Spleen (tissue), 11 donors: ENCODE measurements at regions not wholly inside any gene's neighbourhood (a gene's known extent, or its start where the extent isn't known, plus 50 kb on each side); places are given as distances from the start of the nearest gene placed in this dataset.

Source experiments
- DNase-seq: peaks from one replicate; pipeline ENCODE4 v3.0.0-alpha.2; 2020
- H3K27ac ChIP-seq, 8 donors: fragments of 200-600 bp; sonication (generic) in 7 of 8; 1 replicate in 4 of 8; 2 replicates in 4 of 8; pipeline versions ENCODE4 v1.5.0 to v1.8.0; 2016 to 2021; ENCODE audit warnings: inconsistent platforms in 4 of 8, mild to moderate bottlenecking in 4 of 8, moderate library complexity in 1 of 8
- H3K27me3 ChIP-seq, 7 donors: fragments of 200-600 bp; sonication (generic) in 6 of 7; replicated peaks in 1 of 7; 1 replicate in 4 of 7; 2 replicates in 3 of 7; pipeline versions ENCODE4 v1.5.0 to v1.8.0; 2016 to 2021; ENCODE audit warnings: inconsistent platforms in 3 of 7, mild to moderate bottlenecking in 1 of 7
- H3K36me3 ChIP-seq, 6 donors: fragments of 200-600 bp; sonication (generic) in 5 of 6; 1 replicate in 4 of 6; 2 replicates in 2 of 6; pipeline versions ENCODE4 v1.5.0 to v1.8.0; 2016 to 2021; ENCODE audit warnings: inconsistent platforms in 2 of 6
- H3K4me1 ChIP-seq, 6 donors: fragments of 200-600 bp; sonication (generic) in 5 of 6; 1 replicate in 3 of 6; 2 replicates in 3 of 6; pipeline versions ENCODE4 v1.5.0 to v1.8.0; 2016 to 2021; ENCODE audit warnings: inconsistent platforms in 3 of 6
- H3K4me3 ChIP-seq, 8 donors: fragments of 200-600 bp; sonication (generic) in 7 of 8; 1 replicate in 4 of 8; 2 replicates in 4 of 8; pipeline versions ENCODE4 v1.5.0 to v1.8.0; 2016 to 2021; ENCODE audit warnings: inconsistent platforms in 4 of 8, mild to moderate bottlenecking in 4 of 8, moderate library complexity in 2 of 8
- H3K9me3 ChIP-seq, 8 donors: fragments of 200-600 bp; sonication (generic) in 7 of 8; 1 replicate in 4 of 8; 2 replicates in 4 of 8; pipeline versions ENCODE4 v1.5.0 to v1.8.0; 2016 to 2021; ENCODE audit warnings: inconsistent platforms in 4 of 8
- POLR2A ChIP-seq, 3 donors: fragments of 450-650 bp; IDR thresholded peaks; one replicate each; pipeline ENCODE4 v1.5.1; 2017; ENCODE audit warnings: antibody characterized with exemption in 3 of 3, mild to moderate bottlenecking in 1 of 3
- POLR2AphosphoS5 ChIP-seq, 3 donors: sonication (generic); formaldehyde crosslinking; IDR thresholded peaks; one replicate each; pipeline ENCODE4 v1.5.1; 2017; ENCODE audit warnings: antibody characterized with exemption in 3 of 3
- WGBS, 5 donors: extraction: QIAGEN DNeasy Blood & Tissue Kit in 3 of 5; methylation state at CpG; one replicate each; pipeline versions ENCODE4 v1.1.5 to v1.1.7; 2013 to 2018; 5-methylcytosine and 5-hydroxymethylcytosine counted together
- intact Hi-C: fragments of 100-400 bp; cut with DNase I; formaldehyde crosslinking; loops from one replicate; pipeline ENCODE4 v1.15.0; 2023; ENCODE audit warnings: low total_unique reads
- TF ChIP-seq, protein P1 (sequence below), 11 experiments: fragments of 200-600 bp in 7 of 11; fragments of 450-650 bp in 4 of 11; sonication (generic) in 4 of 11; IDR thresholded peaks in 8 of 11; conservative IDR thresholded peaks in 3 of 11; 1 replicate in 7 of 11; 2 replicates in 4 of 11; pipeline versions ENCODE4 v1.4.0 to v1.8.0; 2016 to 2021; ENCODE audit warnings: antibody characterized with exemption in 11 of 11, inconsistent platforms in 4 of 11, mild to moderate bottlenecking in 1 of 11
- donor health status: healthy with polysubstance abuse.
- donor health status: DM: no; HTN: no; CAD: no; lungs with moderate emphysema.
- donor health status: DM: no; HTN: no; CAD: no.
- donor health status: Bipolar disorder and iron deficiency.
- donor health status: healthy.
- donor health status: DM: no; HTN: no; CAD: no.
- donor health status: DM: yes; HTN: yes; CAD: no.

DNA sequence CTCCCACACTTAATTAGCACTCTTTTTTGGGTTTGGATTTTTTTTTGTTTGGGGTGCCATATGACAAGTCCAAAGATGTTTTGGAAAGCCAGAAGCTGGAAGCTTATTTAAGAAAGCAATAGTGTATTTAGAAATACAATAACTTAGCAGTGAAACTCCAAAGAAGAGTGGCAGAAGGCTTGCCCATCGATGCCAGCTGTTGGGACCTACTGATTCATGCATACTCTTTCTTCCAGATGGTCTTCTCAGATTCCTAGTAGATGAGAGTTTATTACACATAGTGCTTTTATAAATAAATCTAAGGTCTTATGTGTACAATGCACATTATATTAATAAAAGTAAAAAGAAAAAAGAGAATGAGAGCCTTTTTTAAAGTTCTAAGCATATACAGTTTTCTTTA lies 374.6 kb downstream of the OSTF1 start:
- intact Hi-C loops, result no loop called here
- DNase-seq, result no peak
- no peaks in the 10 kb centered on the region for H3K4me1 ChIP-seq
- H3K36me3 ChIP-seq, result no peaks in the 10 kb centered on the region
- H3K27me3 ChIP-seq, result no peaks in the 10 kb centered on the region
- WGBS, 5 donors, result 55 to 83% (median 78%) methylated on average over 1 of the region's 1 CpG
- no peak overlapping the region for H3K27ac ChIP-seq
- no peaks in the 10 kb centered on the region for H3K9me3 ChIP-seq
- no peak for TF ChIP-seq POLR2AphosphoS5 (IDR thresholded peaks at IDR 0.05)
- H3K4me3 ChIP-seq, result no peak overlapping the region

DNA sequence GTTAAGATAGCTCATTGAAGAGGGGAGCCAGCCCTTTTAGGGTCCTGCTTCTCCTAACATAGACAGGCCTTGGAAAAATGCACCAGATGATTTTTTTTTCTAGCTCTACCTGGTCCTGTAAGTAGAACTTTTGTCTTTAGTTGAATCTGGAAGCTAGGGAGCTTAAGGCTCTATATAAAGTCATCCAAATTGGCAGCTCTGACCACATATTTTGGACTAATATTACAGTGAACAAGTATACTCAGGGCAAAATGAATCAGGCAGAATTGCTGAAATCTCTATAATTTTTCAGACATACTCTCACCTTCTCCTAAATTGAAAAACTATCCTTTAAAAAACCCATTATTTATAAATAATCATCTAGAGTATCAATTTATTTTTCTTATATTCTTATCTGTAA lies 375.6 kb downstream of the OSTF1 start:
- no peaks in the 10 kb centered on the region for H3K27me3 ChIP-seq
- H3K9me3 ChIP-seq, result no peaks in the 10 kb centered on the region
- H3K27ac ChIP-seq, result no peak overlapping the region
- intact Hi-C loops, result no loop called here
- no peaks in the 10 kb centered on the region for H3K36me3 ChIP-seq
- TF ChIP-seq POLR2A (IDR thresholded peaks at IDR 0.05), result no peak
- TF ChIP-seq, protein P1, sequence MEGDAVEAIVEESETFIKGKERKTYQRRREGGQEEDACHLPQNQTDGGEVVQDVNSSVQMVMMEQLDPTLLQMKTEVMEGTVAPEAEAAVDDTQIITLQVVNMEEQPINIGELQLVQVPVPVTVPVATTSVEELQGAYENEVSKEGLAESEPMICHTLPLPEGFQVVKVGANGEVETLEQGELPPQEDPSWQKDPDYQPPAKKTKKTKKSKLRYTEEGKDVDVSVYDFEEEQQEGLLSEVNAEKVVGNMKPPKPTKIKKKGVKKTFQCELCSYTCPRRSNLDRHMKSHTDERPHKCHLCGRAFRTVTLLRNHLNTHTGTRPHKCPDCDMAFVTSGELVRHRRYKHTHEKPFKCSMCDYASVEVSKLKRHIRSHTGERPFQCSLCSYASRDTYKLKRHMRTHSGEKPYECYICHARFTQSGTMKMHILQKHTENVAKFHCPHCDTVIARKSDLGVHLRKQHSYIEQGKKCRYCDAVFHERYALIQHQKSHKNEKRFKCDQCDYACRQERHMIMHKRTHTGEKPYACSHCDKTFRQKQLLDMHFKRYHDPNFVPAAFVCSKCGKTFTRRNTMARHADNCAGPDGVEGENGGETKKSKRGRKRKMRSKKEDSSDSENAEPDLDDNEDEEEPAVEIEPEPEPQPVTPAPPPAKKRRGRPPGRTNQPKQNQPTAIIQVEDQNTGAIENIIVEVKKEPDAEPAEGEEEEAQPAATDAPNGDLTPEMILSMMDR (IDR thresholded peaks at IDR 0.05 in 8 of 11, conservative IDR thresholded peaks at IDR 0.05 in 3 of 11), result no peak
- no peak for TF ChIP-seq POLR2AphosphoS5 (IDR thresholded peaks at IDR 0.05)
- H3K4me1 ChIP-seq, result no peaks in the 10 kb centered on the region
- no peak for DNase-seq
- H3K4me3 ChIP-seq, result no peak overlapping the region

DNA sequence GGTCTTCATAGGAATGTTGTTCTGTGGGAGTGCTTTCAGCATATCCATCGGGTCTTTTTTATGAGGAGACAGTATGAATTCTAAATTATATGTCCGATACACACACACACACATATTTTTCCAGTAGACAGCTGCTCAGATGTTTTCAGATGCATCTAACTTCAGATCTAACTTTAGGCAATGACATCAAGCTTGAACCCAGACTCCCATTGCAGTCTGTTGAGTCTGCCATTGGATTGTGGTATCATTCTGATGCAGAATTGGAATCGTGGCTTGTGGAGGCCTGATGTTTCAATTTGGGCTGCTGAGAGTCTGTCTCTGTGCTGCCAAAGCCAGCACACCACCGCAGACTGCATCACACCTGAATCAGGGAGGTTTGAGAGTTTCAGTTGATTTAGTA lies 376.4 kb downstream of the OSTF1 start:
- DNase-seq, result no peak
- H3K4me1 ChIP-seq, result no peaks in the 10 kb centered on the region
- no peak for TF ChIP-seq POLR2A (IDR thresholded peaks at IDR 0.05)
- TF ChIP-seq, protein P1 (IDR thresholded peaks at IDR 0.05 in 8 of 11, conservative IDR thresholded peaks at IDR 0.05 in 3 of 11), result no peak
- TF ChIP-seq POLR2AphosphoS5 (IDR thresholded peaks at IDR 0.05), result no peak
- no peaks in the 10 kb centered on the region for H3K36me3 ChIP-seq
- H3K27ac ChIP-seq, result no peak overlapping the region
- H3K27me3 ChIP-seq, result no peaks in the 10 kb centered on the region
- WGBS, 5 donors, result 66 to 92% (median 84%) methylated on average over 4 of the region's 4 CpGs
- no peak overlapping the region for H3K4me3 ChIP-seq
- intact Hi-C loops, result no loop called here
- H3K9me3 ChIP-seq, result no peaks in the 10 kb centered on the region

DNA sequence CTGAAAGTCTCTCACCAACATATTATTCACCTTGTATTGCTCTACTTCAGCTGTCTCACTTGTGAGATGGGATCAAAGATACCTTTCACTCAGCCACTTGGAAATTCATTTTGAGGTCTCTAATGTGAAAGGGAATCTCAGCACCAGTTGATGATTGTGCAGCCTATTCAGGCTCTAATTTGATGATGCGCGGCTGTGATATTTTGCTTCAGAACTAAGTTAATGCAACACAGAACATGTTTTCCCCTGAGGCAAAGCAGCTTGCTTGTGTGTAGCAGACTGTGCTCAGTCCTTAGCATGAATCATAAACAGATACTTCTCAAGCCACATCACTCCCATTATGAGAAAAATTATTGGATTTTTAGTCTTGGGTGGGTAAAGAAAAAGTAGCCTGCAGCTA lies 378.8 kb downstream of the OSTF1 start:
- TF ChIP-seq POLR2A (IDR thresholded peaks at IDR 0.05), result no peak
- no peak for TF ChIP-seq POLR2AphosphoS5 (IDR thresholded peaks at IDR 0.05)
- TF ChIP-seq, protein P1 (IDR thresholded peaks at IDR 0.05 in 8 of 11, conservative IDR thresholded peaks at IDR 0.05 in 3 of 11), result no peak
- Histone ChIP-seq H3K27me3 (no peaks in the 10 kb centered on the region), H3K4me3 (no peak overlapping the region), H3K9me3 (no peaks in the 10 kb centered on the region), H3K27ac (no peak overlapping the region), H3K36me3 (no peaks in the 10 kb centered on the region), H3K4me1 (no peaks in the 10 kb centered on the region)
- WGBS, 5 donors, result 92 to 97% (median 96%) methylated on average over 2 of the region's 2 CpGs
- DNase-seq, result no peak
- intact Hi-C loops, result no loop called here

DNA sequence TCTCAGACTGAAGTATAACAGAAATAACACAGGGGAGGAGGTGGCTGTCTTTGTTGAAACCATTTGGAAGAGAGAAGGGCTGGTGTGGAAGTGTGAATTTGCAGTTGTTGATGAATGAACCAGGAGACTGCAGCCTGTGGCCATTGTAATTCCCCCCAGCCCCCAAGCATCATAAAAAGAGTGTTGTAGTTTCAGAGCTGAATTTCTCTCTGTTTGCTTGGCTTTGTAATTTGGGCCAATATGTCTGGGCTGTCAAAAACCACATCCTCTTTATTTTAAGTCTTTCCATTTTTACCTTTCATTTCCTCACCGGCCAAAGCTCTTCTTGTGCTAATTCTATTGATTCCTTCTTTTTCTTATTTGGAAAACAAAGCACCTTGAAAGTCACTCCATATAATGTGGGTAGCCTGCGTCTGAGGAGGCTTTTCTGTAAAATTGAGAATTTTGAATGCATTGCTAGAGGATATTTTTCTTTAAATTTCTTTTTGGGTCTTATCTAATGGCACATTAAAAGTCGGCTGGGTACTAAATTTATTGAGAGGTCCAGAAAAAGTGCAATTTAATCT lies 383.3 kb downstream of the OSTF1 start:
- 43 to 57% (median 47%) methylated on average over 3 of the region's 3 CpGs for WGBS, 5 donors
- Histone ChIP-seq H3K9me3 (no peaks in the 10 kb centered on the region), H3K27ac (no peak overlapping the region), H3K4me3 (no peak overlapping the region), H3K4me1 (no peaks in the 10 kb centered on the region), H3K36me3 (no peaks in the 10 kb centered on the region), H3K27me3 (no peaks in the 10 kb centered on the region)
- no peak for TF ChIP-seq POLR2A (IDR thresholded peaks at IDR 0.05)
- TF ChIP-seq, protein P1 (IDR thresholded peaks at IDR 0.05 in 8 of 11, conservative IDR thresholded peaks at IDR 0.05 in 3 of 11), result no peak
- no peak for TF ChIP-seq POLR2AphosphoS5 (IDR thresholded peaks at IDR 0.05)
- DNase-seq, result no peak
- intact Hi-C loops, result no loop called here
